Astrocyte (in vitro differentiated cells and primary cell): ENCODE measurements at regions not wholly inside any gene's neighbourhood (a gene's known extent, or its start where the extent isn't known, plus 50 kb on each side); places are given as distances from the start of the nearest gene placed in this dataset.

Experiments
- DNase-seq: peaks from one replicate; pipeline ENCODE4 v3.0.0-alpha.2; 2010; ENCODE audit warnings: low read depth
- FAIRE-seq: peaks from 2 replicates; lab custom pipeline; 2011; peaks lifted over from hg19 to GRCh38; lab: Jason Lieb, UNC
- H2AFZ ChIP-seq: 2 replicates; pipeline ENCODE4 v1.6.0; 2012; ENCODE audit warnings: low read depth, low read length, inconsistent platforms
- H3K27ac ChIP-seq: 2 replicates; pipeline ENCODE4 v1.5.1; 2011; ENCODE audit warnings: low read depth, low read length, inconsistent platforms
- H3K27me3 ChIP-seq: 2 replicates; pipeline ENCODE4 v1.6.0; 2011; ENCODE audit warnings: low read length, inconsistent platforms; ENCODE audit not compliant: insufficient read depth
- H3K36me3 ChIP-seq: 2 replicates; pipeline ENCODE4 v1.5.1; 2011; ENCODE audit warnings: low read length, inconsistent platforms; ENCODE audit not compliant: insufficient read depth
- H3K4me1 ChIP-seq: 2 replicates; pipeline ENCODE4 v1.5.1; 2011; ENCODE audit warnings: low read length, inconsistent platforms; ENCODE audit not compliant: insufficient read depth
- H3K4me2 ChIP-seq: 2 replicates; pipeline ENCODE4 v1.6.0; 2012; ENCODE audit warnings: low read length, inconsistent platforms
- H3K4me3 ChIP-seq: 2 replicates; pipeline ENCODE4 v1.5.1; 2011; ENCODE audit warnings: low read depth, mild to moderate bottlenecking, low read length, inconsistent platforms; ENCODE audit not compliant: insufficient read depth
- H3K79me2 ChIP-seq: 2 replicates; pipeline ENCODE4 v1.6.0; 2012; ENCODE audit warnings: mild to moderate bottlenecking, low read length, inconsistent platforms; ENCODE audit not compliant: insufficient read depth
- H3K9ac ChIP-seq: 2 replicates; pipeline ENCODE4 v1.6.0; 2012; ENCODE audit warnings: mild to moderate bottlenecking, low read length, inconsistent platforms
- H3K9me3 ChIP-seq: 2 replicates; pipeline ENCODE4 v1.5.1; 2012; ENCODE audit warnings: low read depth, mild to moderate bottlenecking, low read length, inconsistent platforms; ENCODE audit not compliant: insufficient read depth
- H4K20me1 ChIP-seq: 2 replicates; pipeline ENCODE4 v1.6.0; 2012; ENCODE audit warnings: low read length, inconsistent platforms; ENCODE audit not compliant: insufficient read depth
- H3K27ac Mint-ChIP-seq: one replicate; pipeline ENCODE4 v1.8.0; 2021; ENCODE audit warnings: mild to moderate bottlenecking, mixed read lengths; ENCODE audit not compliant: unreplicated experiment
- H3K27me3 Mint-ChIP-seq: one replicate; pipeline ENCODE4 v1.8.0; 2021; ENCODE audit warnings: low read depth, mixed read lengths; ENCODE audit not compliant: unreplicated experiment
- H3K36me3 Mint-ChIP-seq: one replicate; pipeline ENCODE4 v1.8.0; 2021; ENCODE audit warnings: low read depth, mixed read lengths; ENCODE audit not compliant: unreplicated experiment
- H3K4me1 Mint-ChIP-seq: one replicate; pipeline ENCODE4 v1.8.0; 2021; ENCODE audit warnings: low read depth, mixed read lengths; ENCODE audit not compliant: unreplicated experiment
- H3K4me3 Mint-ChIP-seq: one replicate; pipeline ENCODE4 v1.8.0; 2021; ENCODE audit warnings: mild to moderate bottlenecking, moderate library complexity, mixed read lengths; ENCODE audit not compliant: unreplicated experiment
- H3K9me3 Mint-ChIP-seq: one replicate; pipeline ENCODE4 v1.8.0; 2021; ENCODE audit warnings: mild to moderate bottlenecking, mixed read lengths; ENCODE audit not compliant: unreplicated experiment
- EZH2 ChIP-seq: IDR thresholded peaks from 2 replicates; pipeline ENCODE4 v1.6.1; 2012; ENCODE audit warnings: mild to moderate bottlenecking, low read length, inconsistent platforms; ENCODE audit not compliant: insufficient read depth
- TF ChIP-seq, protein P1 (sequence below): IDR thresholded peaks from 2 replicates; pipeline ENCODE4 v1.5.1; 2011; ENCODE audit warnings: low read depth, mild to moderate bottlenecking, inconsistent platforms, low read length, moderate library complexity; ENCODE audit not compliant: insufficient read depth

DNA sequence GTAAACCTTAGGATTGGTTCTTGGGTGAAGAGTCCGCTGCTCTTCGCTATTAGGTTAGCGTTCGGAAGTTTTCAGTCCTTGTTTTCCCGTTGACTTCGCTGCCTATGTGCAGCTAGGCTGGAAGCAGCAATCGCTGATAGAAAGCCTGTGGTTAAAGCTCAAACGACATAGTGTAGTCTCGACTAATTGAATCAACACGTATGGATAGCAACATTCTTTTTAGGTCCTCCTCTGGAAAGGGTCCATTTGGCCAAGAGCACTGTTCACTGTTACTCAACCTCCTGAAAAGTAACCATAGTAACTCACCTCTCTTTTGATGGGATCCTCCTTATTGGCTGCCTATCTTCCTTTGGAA is 355.5 kb downstream of the SNAPC1 start:
- no peak for FAIRE-seq
- Mint-ChIP-seq H3K27ac (no peak overlapping the region), H3K4me1 (no peaks in the 10 kb centered on the region), H3K36me3 (no peaks in the 10 kb centered on the region), H3K27me3 (peaks cover 55% of the 10 kb centered on the region), H3K4me3 (peak overlapping the region; percentile 79), H3K9me3 (no peaks in the 10 kb centered on the region)
- peak overlapping the region; percentile 58 for H3K4me3 ChIP-seq
- H3K4me2 ChIP-seq: peak overlapping the region; percentile 95
- peaks cover 6% of the 10 kb centered on the region for H3K4me1 ChIP-seq
- peak overlapping the region; percentile 23 for H3K9ac ChIP-seq
- no peaks in the 10 kb centered on the region for H3K36me3 ChIP-seq
- H3K79me2 ChIP-seq: no peaks in the 10 kb centered on the region
- peak overlapping the region; percentile 84 for H2AFZ ChIP-seq
- no peaks in the 10 kb centered on the region for H4K20me1 ChIP-seq
- TF ChIP-seq, protein P1, sequence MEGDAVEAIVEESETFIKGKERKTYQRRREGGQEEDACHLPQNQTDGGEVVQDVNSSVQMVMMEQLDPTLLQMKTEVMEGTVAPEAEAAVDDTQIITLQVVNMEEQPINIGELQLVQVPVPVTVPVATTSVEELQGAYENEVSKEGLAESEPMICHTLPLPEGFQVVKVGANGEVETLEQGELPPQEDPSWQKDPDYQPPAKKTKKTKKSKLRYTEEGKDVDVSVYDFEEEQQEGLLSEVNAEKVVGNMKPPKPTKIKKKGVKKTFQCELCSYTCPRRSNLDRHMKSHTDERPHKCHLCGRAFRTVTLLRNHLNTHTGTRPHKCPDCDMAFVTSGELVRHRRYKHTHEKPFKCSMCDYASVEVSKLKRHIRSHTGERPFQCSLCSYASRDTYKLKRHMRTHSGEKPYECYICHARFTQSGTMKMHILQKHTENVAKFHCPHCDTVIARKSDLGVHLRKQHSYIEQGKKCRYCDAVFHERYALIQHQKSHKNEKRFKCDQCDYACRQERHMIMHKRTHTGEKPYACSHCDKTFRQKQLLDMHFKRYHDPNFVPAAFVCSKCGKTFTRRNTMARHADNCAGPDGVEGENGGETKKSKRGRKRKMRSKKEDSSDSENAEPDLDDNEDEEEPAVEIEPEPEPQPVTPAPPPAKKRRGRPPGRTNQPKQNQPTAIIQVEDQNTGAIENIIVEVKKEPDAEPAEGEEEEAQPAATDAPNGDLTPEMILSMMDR: no peak
- no peak for TF ChIP-seq EZH2
- DNase-seq: no peak
- peaks cover 57% of the 10 kb centered on the region for H3K27me3 ChIP-seq
- H3K27ac ChIP-seq: no peak overlapping the region
- no peaks in the 10 kb centered on the region for H3K9me3 ChIP-seq

DNA sequence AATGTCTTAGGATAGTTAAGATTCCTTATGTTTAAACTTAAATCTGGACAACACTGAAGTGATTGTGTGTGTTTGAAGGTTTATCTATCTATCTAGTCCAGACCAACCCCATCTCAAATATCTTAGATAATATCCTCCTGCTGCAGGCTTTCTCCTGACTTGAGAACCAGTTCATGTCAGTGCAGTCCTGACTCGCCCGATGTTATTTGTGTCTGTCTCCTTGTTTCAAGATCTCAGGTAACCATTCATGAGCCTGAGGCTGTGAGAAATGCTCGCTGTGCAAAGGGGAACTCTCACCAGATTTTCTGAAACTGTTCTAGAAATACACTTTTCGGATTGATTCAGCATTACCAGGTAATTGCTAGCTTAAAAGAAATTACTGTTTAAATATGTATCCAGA is 356.2 kb downstream of the SNAPC1 start:
- H3K36me3 ChIP-seq: no peaks in the 10 kb centered on the region
- no peak overlapping the region for H3K4me3 ChIP-seq
- no peak overlapping the region for H3K27ac Mint-ChIP-seq
- no peaks in the 10 kb centered on the region for H3K79me2 ChIP-seq
- no peak overlapping the region for H3K4me2 ChIP-seq
- H3K4me1 ChIP-seq: peaks cover 6% of the 10 kb centered on the region
- FAIRE-seq (no peak), DNase-seq (no peak)
- H3K9ac ChIP-seq: no peak overlapping the region
- peaks cover 56% of the 10 kb centered on the region for H3K27me3 Mint-ChIP-seq
- TF ChIP-seq, protein P1: no peak
- no peak for TF ChIP-seq EZH2
- no peaks in the 10 kb centered on the region for H3K36me3 Mint-ChIP-seq
- peaks cover 57% of the 10 kb centered on the region for H3K27me3 ChIP-seq
- no peak overlapping the region for H3K27ac ChIP-seq
- no peaks in the 10 kb centered on the region for H3K4me1 Mint-ChIP-seq
- no peaks in the 10 kb centered on the region for H3K9me3 Mint-ChIP-seq
- no peaks in the 10 kb centered on the region for H4K20me1 ChIP-seq
- H3K4me3 Mint-ChIP-seq: no peak overlapping the region
- no peaks in the 10 kb centered on the region for H3K9me3 ChIP-seq
- H2AFZ ChIP-seq: no peak overlapping the region

DNA sequence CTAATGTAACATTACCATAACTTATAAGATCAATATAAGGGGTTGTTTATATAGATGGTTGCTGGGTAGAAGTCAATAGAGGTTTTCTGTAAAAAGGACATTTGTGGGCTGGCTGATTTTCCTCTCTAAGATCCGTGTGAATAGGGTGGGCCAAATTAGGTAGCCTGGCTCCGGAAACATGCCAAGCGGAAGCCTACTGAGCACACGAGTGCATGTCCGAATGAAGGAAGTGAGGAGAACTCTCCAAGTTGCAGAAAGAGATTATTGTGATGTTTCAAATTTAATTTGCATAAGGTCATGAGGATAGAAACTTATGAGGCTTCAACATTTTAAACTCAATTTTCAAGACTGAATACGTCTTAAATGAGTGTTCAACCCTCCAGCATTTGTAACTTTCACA is 356.7 kb downstream of the SNAPC1 start:
- FAIRE-seq (no peak), DNase-seq (no peak)
- Histone ChIP-seq H3K36me3 (no peaks in the 10 kb centered on the region), H3K9ac (no peak overlapping the region), H3K4me3 (no peak overlapping the region), H3K4me2 (no peak overlapping the region), H3K27me3 (peaks cover 55% of the 10 kb centered on the region), H4K20me1 (no peaks in the 10 kb centered on the region), H3K9me3 (no peaks in the 10 kb centered on the region), H2AFZ (no peak overlapping the region), H3K27ac (no peak overlapping the region), H3K4me1 (peaks cover 6% of the 10 kb centered on the region), H3K79me2 (no peaks in the 10 kb centered on the region)
- H3K27ac Mint-ChIP-seq: no peak overlapping the region
- H3K9me3 Mint-ChIP-seq: no peaks in the 10 kb centered on the region
- H3K36me3 Mint-ChIP-seq: no peaks in the 10 kb centered on the region
- peaks cover 53% of the 10 kb centered on the region for H3K27me3 Mint-ChIP-seq
- H3K4me1 Mint-ChIP-seq: no peaks in the 10 kb centered on the region
- H3K4me3 Mint-ChIP-seq: no peak overlapping the region
- TF ChIP-seq, protein P1: no peak
- TF ChIP-seq EZH2: no peak
